ENCODE measurements at regions not wholly inside any gene's neighbourhood (a gene's known extent, or its start where the extent isn't known, plus 50 kb on each side); places are given as distances from the start of the nearest gene placed in this dataset.

DNA sequence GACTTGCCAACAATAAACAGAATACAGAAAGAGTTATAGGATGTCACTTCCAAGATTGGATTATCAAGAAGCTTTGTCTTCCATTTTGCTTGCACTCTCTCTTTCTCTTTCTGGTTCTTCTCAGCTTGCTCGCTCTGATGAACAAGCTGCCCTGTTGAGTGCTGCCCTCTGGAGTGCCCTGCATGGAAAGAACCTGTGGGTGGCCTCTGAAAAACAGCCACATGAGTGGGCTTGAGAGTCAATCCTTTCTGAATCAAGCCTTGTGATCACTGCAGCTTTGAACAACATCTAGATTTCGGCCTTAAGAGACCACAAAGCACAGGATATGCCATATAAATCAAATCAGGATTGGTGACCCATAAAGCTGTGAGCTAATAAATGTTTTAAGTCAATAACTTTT lies 185.1 kb downstream of the KIF2B start:
- DNase-seq, result no peak

DNA sequence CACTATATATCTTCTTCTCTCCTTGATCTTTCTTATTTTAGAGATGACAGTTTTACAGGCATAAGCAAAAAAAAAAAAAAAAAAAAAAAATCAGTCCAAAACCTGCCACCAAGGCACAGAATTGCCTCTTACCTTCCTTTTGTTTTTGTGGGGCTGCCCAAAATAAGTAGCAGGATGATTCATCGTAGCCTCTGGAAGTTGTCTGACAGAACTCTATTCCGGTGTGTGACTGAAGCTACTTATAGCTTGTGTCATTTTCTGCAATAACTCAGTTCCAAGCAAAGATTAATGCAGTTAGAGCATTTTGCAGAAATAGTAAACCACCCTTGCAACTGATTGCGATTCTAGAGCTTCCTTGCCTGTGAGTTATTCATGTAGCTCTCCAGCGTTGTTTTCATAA lies 186.8 kb downstream of the KIF2B start:
- peak in 1 of 58 donors; percentile 1 for DNase-seq

DNA sequence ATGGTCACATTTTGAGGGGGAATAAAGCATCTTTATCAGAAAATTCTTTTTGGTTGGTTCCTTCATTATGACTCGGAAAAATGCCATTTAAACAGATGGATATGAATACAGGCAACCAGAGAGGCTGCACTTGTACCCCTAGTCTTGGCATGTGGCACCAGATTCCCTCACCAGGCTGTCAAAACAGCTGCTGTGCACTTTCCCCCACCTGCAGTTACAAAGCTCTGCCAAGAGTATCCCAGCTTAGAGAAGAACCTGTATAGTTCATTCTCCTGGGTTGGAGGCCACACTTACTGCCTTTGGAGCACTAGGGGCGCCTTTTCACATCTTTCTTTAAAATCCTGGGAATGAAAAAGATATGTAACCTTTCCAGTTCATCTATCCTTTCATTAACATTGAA lies 190.3 kb downstream of the KIF2B start:
- DNase-seq, result no peak

DNA sequence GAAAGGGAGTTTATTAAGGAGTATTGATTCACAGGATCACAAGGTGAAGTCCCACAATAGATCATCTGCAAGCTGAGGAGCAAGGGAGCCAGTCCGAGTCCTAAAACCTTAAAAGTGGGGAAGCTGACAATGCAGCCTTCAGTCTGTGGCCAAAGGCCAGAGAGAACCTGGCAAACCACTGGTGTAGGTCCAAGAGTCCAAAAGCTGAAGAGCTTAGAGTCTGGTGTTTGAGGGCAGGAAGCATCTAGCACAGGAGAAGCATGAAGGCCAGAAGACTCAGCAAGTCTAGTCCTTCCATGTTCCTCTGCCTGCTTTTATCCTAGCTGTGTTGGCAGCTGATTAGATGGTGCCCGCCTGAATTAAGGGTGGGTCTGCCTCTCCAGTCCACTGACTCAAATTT lies 193.0 kb downstream of the KIF2B start:
- DNase-seq, result no peak

DNA sequence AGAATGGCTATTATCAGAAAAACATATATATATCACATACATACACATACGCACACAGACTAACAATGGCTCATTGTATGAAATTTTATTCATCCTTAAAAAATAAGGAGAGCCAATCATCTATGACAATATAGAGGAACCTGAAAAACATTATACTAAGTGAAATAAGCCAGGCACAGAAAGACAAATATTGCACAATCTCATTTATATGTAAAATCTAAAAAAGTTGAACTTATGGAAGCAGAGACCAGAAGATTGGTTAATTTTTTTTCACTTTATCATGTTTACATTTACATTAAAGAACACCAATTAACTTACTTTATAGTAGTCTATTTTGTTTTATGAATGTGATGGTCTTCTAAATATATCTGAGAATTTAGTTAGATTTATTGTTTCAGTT lies 198.7 kb downstream of the KIF2B start:
- DNase-seq, result no peak

DNA sequence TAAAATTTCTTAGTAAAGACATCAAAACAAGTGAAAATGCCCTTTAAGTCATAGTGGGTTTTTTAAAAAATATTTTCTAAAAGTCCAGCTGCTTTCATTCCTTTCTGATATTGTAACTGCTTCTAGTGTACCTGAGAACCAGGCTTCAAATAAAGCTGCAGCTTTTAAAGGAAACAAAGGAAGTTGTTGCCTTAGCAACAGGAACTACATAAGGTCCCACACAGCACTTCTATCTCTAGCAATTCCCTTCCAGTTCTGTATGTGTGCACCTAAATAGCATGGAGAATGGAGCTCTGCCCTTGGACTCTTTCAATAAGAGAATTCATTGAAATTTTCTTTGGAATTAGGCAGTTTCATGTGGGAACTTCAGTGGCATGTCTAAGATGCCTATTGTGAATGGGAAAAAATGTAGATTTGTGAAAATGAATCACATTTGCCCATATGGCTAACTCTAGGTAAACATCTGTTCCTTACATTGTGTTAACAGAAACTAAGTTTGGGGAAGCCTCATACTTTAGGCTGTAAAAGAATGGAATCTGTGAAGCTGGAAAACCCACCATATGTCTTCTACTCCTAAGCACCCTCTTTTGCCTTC lies 206.4 kb downstream of the KIF2B start:
- DNase-seq, result peak in 2 of 58 donors; percentile 1 to 11

DNA sequence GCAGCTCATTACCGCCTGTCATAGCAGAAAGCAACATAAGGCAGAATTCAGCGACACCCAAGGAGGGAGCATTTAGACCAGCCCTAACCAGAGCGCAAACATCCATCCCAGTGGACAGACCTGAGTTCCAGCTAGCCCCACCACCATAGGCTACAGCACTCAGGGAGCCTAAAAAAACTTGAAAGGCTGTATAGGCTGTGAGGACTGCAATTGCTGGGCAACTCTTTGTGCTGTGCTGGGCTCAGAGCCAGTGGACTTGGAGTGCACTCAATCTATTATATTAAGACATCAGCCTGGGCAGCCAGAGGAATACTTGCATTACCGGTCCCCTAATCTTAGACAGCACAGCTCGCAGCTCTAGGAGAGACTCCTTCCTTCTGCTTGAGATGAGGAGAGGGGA lies 207.3 kb downstream of the KIF2B start:
- peak in 2 of 58 donors; percentile 2 to 26 for DNase-seq

DNA sequence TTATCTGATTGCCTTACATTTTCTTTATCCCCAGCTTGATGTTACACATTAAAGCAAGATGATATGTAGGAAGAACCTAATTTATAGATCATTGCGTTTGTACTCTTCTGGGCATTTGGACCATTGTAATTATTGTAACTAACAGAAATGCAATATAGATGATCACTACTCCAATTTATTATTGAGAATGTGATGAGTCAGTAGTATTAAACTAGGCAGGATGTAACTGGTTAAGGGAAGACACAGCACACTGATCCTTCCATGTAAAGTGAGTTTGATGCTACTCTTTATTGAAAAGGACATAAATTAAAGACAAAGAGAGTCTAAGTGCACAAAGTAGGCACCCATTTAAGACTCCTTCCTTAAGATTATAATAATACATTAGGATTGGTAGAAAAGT lies 223.8 kb downstream of the KIF2B start:
- no peak for DNase-seq

DNA sequence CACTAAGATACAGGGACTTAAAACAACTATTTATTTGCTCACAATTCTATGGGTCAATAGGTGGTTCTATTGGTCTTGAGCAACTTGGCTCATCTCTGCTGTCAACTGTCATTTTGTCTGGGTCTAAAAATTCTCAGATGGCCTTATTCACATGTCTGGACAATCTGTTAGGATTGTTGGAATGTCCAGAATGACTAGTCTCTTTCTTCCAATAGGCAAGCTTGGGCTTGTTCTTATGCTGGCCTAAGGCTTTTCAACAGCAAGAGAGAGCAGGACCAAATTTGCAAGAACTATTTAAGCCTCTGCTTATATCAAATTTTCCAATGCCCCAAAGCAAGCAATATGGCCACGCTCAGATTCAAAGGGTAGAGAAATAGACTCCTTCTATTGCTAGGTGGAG lies 240.9 kb downstream of the KIF2B start:
- no peak for DNase-seq

DNA sequence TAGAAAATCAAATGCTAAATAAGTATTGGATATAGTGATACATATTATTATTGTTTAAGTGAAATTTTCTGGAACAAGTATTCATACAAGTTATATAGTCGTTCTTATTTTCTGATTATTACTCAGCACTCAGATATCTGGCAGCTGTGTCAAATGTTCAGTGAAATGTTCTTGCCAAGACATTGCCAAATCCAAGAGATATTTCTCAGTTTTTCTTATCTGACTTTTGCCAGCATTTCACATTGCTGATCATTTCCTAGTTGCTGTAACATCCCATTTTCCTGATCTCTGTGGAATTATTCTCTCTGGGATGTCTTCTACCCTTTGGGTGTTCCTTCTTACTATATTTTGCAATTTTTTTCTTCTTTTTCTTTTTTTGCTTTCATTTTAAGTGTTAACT lies 262.3 kb downstream of the KIF2B start:
- no peak for DNase-seq

DNA sequence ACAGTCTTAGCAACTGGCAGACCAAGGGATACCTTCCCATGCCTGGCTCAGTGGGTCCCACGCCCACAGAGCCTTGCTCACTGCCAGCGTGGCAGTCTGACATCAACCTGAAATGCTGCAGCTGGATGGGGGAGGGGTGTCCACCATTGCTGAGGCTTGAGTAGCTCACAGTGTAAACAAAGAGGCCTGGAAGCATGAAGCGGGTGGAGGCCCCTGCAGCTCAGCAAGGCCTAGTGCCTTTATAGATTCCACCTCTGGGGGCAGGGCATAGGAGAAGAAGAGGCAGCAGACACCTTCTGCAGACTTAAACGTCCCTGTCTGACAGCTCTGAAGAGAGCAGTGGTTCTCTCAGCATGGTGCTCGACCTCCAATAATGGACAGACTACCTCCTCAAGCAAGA lies 263.2 kb downstream of the KIF2B start:
- no peak for DNase-seq

DNA sequence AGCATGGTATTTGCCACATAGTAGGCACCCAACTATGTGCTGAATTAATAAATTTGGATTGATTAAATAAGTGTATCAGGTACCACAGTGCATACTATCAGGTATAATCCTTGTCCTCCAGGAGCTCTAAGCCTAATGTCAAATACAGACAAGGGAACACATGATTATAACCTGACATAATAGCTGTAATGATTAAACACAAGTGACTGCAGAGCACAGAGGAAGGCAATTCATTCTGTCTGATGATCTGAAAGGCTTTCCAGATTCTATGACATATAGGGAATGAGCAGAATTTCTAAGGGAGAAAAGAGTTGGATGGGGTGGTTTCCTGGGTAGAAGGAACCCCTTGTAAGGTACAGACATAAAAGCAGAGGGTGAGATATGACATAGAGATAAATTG lies 273.5 kb downstream of the KIF2B start:
- no peak for DNase-seq

DNA sequence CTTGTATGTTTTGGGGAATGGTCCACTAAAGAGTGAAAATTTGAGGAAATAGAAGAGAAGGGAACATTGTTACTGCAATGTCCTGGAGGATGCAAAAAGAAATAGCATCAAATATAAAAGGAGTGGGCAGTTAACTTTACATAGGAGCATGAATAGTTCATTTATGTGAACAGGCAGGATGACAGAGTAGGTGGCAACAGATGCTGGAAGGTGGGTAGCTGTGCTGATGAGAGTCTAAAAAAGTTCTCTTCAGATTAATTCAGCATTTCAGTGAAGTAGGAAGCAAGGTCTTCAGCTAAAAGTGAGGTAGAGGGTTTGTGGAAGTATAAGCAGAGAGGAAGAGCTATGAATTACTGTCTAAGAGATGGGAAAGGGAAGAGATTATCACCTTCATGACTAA lies 276.5 kb downstream of the KIF2B start:
- DNase-seq, result no peak

DNA sequence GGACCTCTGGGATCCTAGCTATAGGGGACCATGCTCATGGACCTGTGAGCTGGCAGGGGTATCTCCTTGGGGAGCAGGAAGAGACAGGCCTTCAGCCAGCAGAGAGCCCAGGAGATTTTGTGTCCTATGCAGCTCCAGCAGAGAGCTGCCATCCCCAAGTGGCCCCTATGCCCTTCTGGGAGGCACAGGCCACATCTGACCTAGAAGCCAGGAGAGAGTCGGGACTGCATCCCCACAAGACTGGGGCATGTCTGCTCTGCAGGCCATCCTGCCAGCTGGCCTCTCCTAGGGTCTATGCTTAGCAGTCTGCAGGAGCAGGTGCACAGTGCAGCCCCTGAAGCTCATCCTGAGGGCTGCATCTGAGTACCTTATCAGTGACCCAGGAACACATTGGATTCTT lies 279.5 kb downstream of the KIF2B start:
- DNase-seq, result no peak

DNA sequence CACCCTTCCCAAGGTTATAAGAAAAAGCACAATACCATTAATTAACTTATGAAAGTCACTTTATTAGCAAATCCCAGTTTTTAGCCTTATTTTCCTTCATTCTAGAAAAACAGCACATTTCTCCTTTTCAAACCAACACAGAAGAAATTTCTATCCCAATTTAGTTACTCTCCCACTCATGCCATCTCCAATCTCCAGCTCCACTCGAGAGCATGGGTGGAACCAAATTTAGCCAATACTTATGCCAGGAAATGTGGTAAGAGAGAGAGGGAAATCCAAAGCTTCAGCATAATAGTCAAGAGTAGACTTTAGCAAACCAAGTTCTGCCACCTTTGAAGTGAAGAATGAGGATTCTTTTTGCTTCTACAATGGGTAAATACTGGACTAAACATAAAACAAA lies 288.8 kb downstream of the KIF2B start:
- peak in 3 of 58 donors; percentile 0 to 48 (median 0) for DNase-seq

DNA sequence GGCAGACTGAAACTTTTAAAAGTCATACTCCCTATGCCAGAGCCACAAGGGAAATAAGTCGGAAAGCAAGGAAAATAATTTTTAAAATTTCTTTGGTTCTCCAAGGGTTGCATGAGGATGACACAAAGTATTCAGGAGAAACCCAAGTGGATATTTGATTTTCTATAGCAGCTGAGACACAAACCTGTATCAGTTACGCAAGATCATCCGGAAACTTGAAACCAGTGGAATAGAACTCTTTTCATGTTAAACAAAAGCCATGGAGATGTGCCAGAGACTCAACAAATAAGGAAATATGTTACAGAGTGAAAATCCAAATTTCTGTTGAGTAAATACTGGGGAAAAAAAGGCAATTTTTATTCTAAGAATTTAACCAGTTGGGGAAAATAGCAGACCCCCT lies 294.7 kb downstream of the KIF2B start:
- no peak for DNase-seq

DNA sequence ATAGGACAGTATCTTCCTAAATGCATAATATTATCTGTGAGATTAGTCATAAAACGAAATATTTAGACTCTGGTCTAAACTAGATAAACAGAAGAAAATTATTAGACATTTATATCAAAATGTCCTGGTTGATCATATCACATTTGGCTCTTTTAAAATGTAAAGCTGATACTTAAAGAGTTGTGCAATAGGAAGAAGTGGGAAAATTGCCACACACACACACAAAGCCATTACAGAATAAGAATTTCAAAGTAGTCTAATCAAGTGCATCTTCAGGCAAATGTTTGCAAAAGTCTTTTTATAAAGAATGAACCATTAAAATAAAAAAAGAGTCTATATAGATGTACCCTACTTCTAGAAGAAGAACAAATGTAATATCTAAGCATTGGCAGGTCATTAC lies 301.7 kb downstream of the KIF2B start:
- no peak for DNase-seq

DNA sequence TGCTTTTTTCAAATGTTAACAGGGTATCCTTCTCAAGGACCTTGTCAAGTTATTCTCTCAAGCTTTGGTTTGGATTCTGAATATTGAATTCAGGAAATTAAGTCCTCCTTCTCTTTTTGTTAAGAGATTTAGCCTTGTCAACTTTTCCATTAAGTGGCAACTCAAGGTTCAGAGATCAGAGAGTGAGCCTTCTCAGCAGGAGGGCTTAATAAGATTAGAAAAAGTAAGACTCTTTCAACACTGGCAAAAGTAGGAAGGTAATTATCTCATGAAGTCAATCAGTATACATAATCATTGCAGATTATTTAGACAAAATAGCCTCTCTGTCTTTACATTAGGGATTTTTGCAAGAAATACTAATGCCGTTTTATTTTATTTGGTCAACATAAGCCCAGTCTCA lies 330.7 kb downstream of the KIF2B start:
- no peak for DNase-seq

DNA sequence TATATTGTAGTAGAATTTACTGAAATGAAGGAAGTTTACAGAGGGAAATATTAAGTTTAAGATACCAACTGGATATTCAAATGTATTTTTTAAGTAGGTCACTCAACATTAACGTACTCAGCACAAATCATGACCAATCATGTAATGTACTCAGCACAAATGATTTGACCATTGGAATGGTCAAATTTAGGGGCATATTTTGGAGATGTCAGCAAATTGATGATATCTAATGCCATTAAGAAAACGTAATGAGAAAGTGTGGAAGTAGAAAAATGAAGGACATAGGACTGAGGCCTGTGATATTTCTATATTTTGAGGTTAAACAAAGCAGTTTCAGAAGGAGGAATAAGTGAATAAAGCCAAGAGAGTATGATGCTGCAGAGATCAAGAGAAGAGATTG lies 334.8 kb downstream of the KIF2B start:
- DNase-seq, result no peak

DNA sequence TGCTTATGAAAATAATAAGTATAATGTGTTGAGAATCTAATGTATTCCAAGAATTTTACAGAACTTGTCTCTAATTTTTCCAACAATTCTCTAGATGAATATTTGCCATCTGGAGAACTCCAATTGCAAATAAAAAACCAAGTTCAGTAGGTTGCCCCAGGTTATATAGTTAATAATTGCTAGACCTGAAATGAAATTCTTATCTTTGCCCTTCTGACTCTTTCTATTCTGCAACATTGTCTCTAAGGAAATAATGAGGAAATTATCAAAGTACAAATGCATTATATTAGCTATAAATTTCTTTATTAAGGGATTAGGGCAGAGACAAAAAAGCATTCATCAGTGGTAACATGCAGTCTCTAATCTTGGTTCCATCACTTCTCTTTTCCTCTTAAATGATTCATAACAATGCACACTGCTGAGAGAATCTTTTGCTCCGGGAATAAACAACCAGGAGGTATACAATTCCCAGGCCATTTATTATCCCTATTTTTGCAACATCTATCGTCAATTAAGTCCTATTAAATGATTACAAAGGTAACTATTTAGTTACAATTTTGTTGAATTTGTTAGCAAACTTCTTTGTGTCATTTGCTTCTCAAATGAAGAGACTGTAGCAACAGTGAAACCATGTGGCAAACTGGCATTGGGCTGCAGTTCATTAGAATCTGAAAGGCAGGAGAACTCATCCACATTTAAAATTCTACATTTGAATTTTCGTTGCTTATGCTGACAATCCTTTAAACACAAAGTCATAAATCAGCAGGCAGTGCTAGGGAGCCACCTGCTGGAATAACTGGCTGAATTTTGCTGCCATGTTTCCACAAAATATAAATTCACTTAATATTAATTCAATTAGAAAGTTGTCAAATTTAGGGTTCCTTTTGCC lies 349.6 kb downstream of the KIF2B start:
- peak in 9 of 58 donors; percentile 0 to 22 (median 8) for DNase-seq

DNA sequence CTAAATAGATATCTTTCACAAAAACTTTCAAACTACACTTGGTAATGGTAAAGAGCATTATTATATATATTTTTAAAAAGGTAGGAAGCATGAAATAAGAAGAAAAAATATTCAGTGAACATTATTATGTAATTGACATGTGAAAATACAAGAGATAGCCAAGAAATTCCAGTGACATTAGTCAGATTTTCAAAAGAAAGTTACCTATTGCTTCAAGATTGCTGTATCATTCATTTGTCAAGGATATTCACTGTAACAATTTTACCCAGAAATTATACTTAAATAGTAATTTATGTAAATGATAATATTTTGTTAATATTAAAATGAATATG lies 350.2 kb downstream of the KIF2B start:
- no peak for DNase-seq

DNA sequence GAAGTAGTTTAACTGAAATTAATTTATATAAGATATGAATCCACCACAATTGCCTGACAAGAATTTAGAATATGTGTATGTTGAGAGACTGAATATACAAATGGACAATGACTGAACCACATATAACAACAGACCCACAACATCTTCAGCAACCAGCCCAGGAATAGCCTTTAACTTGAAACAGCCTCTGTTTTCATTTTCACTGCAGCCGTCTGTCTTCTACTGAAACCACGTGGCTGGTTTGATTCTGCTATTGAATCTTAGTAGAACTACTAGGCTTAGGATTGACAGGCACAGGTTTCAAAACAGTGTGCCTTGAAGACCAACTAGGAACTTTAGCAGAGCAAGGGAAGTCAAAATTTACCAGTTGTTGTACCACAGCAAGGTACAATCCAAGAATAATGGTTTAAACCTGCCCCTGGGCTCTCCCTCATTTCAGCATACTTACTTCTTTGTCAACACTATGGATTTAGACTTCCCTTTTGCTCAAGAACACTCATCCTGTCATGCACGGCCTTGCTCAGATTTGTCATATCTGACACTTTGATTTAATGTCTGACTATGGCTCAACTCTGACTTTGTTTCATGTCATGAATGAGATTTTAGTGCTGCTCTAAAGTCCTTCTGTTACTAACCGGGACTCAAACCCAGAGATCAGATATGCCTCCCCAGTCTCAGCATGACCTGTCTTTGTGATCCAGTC lies 355.0 kb downstream of the KIF2B start:
- no peak for DNase-seq

DNA sequence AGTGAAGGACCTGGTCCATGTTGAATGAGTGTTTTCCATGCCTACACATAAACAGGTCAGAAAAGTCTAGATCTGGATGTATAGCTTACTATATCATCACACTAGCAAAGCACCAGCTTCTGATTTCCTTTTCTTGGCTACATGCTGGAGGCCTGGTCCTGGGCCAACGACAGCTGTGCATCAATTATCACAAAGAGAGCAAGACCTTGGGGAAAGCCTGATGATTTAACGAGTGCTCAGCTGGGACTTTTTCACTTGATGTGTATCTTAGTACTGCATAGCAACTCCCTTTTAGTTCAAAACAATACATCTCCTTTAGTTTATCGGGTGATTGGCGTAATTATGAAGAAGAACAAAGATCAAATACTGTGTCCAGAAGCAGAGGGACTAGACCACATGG lies 358.2 kb downstream of the KIF2B start:
- no peak for DNase-seq

Measured in anterior cingulate cortex (tissue), 58 donors.